IPS-20b (cell line): ENCODE measurements at regions not wholly inside any gene's neighbourhood (a gene's known extent, or its start where the extent isn't known, plus 50 kb on each side); places are given as distances from the start of the nearest gene placed in this dataset.

Experiments used
- H3K27ac ChIP-seq: one replicate; pipeline ENCODE4 v1.5.1; 2013; ENCODE audit warnings: low read length
- H3K27me3 ChIP-seq: 2 replicates; pipeline ENCODE4 v1.6.1; 2013; ENCODE audit warnings: mild to moderate bottlenecking, low read length, inconsistent platforms; ENCODE audit not compliant: insufficient read depth
- H3K36me3 ChIP-seq: 2 replicates; pipeline ENCODE4 v1.6.1; 2013; ENCODE audit warnings: low read depth, mild to moderate bottlenecking, inconsistent platforms, low read length, moderate library complexity; ENCODE audit not compliant: insufficient read depth
- H3K4me1 ChIP-seq: 2 replicates; pipeline ENCODE4 v1.6.1; 2013; ENCODE audit warnings: mild to moderate bottlenecking, control low read depth, inconsistent platforms, low read length, moderate library complexity; ENCODE audit not compliant: insufficient read depth
- H3K4me3 ChIP-seq: 2 replicates; pipeline ENCODE4 v1.5.1; 2013; ENCODE audit warnings: mild to moderate bottlenecking, low read length, inconsistent platforms
- H3K9ac ChIP-seq: 2 replicates; pipeline ENCODE4 v1.6.1; 2013; ENCODE audit warnings: low read depth, mild to moderate bottlenecking, inconsistent platforms, low read length, moderate library complexity
- H3K9me3 ChIP-seq: 2 replicates; pipeline ENCODE4 v1.6.1; 2013; ENCODE audit warnings: mild to moderate bottlenecking, low read depth, low read length, inconsistent platforms; ENCODE audit not compliant: insufficient read depth

DNA sequence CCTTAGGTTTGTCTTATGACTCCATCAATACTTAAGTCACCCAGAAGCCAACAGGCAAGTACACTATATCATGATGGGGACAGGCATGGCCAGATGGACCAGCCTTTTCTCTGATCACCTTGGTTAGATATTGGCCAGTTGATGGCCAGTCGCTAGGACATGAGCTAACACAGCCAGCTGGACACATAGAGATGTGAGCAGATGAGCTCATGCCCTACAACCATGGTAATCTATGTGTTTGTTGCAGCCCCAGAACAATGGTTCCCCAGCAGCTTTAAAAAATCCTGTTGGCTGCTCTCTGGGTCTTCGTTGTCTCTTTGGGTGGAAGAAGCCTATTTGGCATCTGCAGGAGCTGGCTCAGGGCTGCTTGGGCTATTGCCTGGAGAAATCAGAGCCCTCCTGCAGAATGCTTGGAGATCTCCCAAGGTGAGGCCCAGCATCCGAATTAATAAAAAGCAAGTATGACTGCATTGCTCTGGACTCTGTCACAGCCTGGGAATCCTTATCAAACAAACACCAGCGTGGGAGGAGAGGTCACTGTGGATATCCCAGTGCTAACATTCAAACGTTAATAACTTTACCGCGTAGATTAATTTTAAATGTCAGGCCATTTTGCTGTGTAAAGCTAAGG is 62.3 kb upstream of the KLHL29 start:
- Histone ChIP-seq H3K4me1 (no peaks in the 10 kb centered on the region), H3K9me3 (no peaks in the 10 kb centered on the region), H3K36me3 (no peaks in the 10 kb centered on the region), H3K27ac (no peak overlapping the region), H3K9ac (no peak overlapping the region), H3K27me3 (no peaks in the 10 kb centered on the region), H3K4me3 (no peak overlapping the region)

DNA sequence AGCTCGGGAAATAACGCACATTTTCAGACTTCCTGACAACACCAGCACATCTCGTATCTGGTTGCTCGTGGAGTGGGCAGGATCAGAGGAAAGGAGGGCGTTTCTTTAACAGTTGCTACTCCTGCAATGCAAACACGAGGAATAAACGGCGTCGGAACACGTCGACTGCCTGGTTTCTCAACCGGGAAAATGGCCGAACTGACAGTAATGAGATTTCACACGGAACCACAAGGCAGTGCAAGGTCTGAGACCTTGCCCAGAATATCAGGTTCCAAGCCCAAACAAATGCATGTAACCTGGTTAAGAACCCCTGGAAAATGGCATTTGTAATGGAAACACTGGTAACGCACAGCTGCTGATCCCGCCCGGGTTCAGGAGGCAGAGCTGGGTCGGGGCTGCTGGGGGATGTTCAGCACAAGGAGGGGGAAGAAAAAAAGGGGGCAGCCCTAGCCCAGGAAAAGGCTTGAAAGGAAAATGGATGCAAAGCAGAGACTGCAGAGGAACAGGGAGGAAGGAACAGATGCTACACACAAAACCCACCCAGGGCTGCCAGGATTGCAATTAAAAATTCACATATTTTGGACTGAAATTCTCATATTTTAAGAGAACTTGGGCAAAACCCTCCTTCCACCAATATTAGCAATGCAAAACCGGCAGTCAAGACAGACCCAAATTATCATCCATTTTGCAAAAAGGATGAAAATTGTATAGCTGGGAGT is 61.6 kb upstream of the KLHL29 start:
- Histone ChIP-seq H3K9ac (no peak overlapping the region), H3K36me3 (no peaks in the 10 kb centered on the region), H3K4me1 (no peaks in the 10 kb centered on the region), H3K4me3 (no peak overlapping the region), H3K27ac (no peak overlapping the region), H3K9me3 (no peaks in the 10 kb centered on the region), H3K27me3 (no peaks in the 10 kb centered on the region)

DNA sequence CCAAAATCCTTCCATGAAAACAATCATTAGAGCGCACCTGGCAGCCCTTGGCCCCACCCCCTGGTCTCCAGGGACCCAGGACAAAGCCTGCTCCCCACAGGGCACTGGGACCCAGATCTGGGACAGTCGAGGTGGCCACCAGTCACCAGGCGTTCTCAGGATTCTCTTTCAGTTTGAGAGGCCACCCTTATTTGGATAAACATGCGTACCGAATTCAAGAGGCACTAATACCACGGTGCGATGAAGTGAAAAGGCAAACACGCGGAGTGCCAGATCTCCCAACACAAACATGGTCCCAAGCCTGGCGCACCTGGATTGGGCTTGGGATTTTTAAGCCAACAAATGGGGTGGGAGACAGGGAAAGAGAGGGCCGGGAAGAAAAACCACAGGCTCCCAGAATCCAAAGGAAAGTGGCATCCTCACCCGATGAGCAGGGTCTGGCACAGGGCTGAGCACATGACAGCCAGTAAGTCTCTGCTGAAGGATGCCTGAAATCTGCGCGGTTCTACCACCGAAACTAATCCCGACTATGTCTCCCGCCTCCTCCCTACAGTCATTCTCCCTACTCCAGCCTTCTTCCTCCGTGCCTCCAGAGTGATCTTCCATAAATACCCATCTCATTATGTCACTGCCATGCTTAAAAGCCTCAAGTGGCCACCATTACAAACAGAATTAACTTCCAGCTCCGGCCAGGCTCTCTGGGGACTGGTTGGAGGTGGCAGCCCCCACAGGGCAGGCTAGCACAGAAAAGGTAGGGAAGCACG is 60.9 kb upstream of the KLHL29 start:
- Histone ChIP-seq H3K4me3 (no peak overlapping the region), H3K27me3 (no peaks in the 10 kb centered on the region)

GRCh38 chr2:23326330-23326729 is 58.6 kb upstream of the KLHL29 start:
- H3K27me3 ChIP-seq: no peaks in the 10 kb centered on the region
- no peak overlapping the region for H3K9ac ChIP-seq
- no peak overlapping the region for H3K27ac ChIP-seq
- no peaks in the 10 kb centered on the region for H3K4me1 ChIP-seq
- no peak overlapping the region for H3K4me3 ChIP-seq
- H3K36me3 ChIP-seq: no peaks in the 10 kb centered on the region
- no peaks in the 10 kb centered on the region for H3K9me3 ChIP-seq

More for the DNA sequence above, 60.9 kb upstream of the KLHL29 start:
- Histone ChIP-seq H3K9ac (no peak overlapping the region), H3K36me3 (no peaks in the 10 kb centered on the region), H3K4me1 (no peaks in the 10 kb centered on the region), H3K9me3 (no peaks in the 10 kb centered on the region), H3K27ac (no peak overlapping the region)

DNA sequence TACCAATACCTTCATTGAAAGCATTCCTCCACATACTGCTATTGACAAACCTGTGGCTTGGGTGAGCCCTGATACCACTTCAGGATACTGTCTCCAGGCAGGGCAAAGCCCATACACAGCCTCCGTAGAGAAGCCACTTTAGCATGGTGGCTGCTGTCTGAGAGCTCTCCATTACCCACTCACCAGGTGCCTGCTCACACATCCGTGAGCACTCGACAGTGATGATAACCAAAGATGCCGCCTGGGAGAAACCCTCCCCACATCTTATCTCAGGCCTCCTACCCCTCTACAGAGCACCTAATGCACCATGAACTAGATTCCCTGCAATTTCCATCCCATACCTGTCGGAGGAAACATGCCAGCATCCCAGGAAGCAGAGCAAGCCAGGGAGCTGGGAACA is 57.6 kb upstream of the KLHL29 start:
- Histone ChIP-seq H3K27ac (no peak overlapping the region), H3K27me3 (no peaks in the 10 kb centered on the region), H3K36me3 (no peaks in the 10 kb centered on the region), H3K9me3 (no peaks in the 10 kb centered on the region), H3K4me1 (no peaks in the 10 kb centered on the region), H3K9ac (no peak overlapping the region), H3K4me3 (no peak overlapping the region)

DNA sequence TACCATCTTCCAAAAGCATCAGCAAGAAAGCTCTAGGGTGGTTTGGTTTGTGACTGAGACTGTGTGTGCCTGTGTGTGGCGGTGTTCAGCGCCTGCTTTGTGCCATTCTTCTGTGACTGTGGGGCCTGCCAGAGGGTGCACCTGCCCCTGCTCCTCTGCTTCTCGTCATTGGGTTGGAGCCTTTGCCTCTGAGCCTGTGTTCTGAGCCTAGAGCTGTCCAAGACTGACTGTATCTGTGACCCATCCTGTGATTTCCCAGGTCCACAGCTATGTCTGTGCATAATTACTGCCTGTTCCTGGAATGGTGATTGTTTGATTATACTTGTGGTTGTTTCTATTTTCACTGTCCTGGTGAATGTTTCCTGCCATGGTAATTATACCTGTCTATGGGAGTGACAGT is 57.1 kb upstream of the KLHL29 start:
- Histone ChIP-seq H3K4me1 (no peaks in the 10 kb centered on the region), H3K4me3 (no peak overlapping the region), H3K27ac (no peak overlapping the region), H3K27me3 (no peaks in the 10 kb centered on the region), H3K36me3 (no peaks in the 10 kb centered on the region), H3K9ac (no peak overlapping the region), H3K9me3 (no peaks in the 10 kb centered on the region)

- no peak overlapping the region for H3K4me3 ChIP-seq
- no peaks in the 10 kb centered on the region for H3K27me3 ChIP-seq
- no peaks in the 10 kb centered on the region for H3K9me3 ChIP-seq
- no peak overlapping the region for H3K27ac ChIP-seq
- no peaks in the 10 kb centered on the region for H3K36me3 ChIP-seq
- no peak overlapping the region for H3K9ac ChIP-seq
- H3K4me1 ChIP-seq: no peaks in the 10 kb centered on the region
These were observed 54.8 kb upstream of the KLHL29 start for GRCh38 chr2:23330214-23330613.
